SHP77 (cell line): ENCODE measurements at regions not wholly inside any gene's neighbourhood (a gene's known extent, or its start where the extent isn't known, plus 50 kb on each side); places are given as distances from the start of the nearest gene placed in this dataset.

ENCODE experiments used
- DNase-seq, 2 experiments: peaks; one replicate each; lab custom pipeline; 2025; lab: John Stamatoyannopoulos, UW

DNA sequence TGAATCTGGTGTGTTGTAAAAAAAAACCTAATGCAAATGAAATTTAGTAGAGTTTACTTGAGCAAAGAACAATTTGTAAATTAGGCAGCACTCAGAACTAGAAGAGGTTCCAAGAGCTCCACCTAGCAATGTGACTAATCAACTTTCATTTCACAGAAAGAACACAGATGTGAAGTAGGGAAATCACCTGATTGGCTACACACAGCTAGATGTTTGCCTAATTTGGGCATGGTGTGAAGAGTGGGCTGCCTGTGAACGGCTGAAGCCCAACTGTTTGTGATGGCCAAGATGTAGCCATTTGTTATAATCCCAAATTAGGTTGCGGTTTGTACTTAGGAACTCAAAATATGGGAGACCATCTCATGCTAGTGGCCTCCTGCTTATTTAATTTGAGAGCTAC is 724.4 kb upstream of the SLITRK5 start:
- no peak for DNase-seq

GRCh38 chr13:86954341-86954740 is 716.8 kb upstream of the SLITRK5 start:
- no peak for DNase-seq

DNA sequence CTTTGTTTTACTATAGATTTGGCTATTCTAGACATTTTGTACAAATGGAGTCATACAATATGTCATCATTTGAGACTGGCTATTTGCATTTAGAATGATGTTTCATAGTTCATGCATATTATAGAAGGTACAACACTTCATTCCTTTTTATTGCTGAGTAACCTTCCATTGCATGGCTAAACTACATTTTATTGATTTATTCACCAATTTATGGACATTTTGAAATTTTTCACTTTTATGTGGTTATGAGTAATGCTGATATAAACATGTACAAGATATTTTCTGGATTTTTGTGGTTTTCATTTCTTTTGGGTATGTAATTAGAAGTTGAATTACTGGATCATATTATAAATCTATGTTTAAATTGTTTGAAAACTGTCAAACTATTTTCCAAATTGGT is 710.3 kb upstream of the SLITRK5 start:
- no peak for DNase-seq

DNA sequence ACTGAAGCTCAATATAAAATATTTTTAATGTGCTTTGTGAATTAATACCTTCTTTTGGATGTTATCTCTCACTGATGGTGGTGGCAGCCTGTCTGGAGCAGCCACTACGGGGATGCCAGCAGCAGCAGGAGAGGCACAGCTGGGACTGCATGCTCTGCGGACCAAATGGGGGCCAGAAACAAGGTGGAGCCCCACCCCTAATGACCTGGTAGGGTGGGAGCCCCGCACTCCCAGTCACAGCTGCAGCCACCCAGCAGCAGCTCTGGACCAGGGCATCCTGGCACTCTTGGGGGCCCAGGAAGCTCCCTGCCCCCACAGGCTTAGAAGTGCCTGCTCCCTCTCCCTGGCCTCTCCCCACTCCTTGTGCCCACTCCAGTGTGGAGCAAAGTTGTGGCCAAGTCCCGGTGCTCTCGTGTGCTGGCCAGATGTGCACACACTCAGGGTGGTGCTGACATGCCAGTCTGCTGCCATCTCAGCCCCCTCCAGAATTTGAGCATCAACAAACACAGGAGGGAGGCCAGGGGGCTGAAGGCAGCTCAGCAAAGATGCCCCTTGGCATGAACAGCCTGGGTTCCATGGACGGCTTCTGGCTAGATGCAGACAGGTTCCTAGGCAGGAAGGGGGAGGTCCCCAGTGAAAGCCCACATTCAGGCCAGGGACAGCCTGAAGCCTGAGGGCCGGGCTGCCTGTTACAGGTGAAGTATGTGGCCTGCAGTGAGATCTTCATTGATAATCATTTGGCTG is 696.7 kb upstream of the SLITRK5 start:
- DNase-seq, result no peak

DNA sequence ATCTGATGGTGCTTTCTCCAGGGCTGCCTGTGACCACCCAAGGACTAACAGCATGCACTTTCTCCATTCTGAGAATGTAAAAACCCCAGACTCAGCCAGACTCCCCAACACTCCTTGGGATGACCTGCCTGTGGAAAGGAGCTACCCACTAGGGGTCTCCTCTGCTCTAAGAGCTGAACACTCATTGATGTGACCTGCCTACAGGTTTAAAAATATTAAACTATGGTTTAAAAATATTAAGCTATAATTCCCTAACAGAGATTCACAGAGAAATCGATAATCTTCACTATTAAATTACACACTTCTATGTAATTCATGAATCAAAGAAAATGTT is 696.2 kb upstream of the SLITRK5 start:
- DNase-seq, result no peak

GRCh38 chr13:86976521-86977324 is 694.4 kb upstream of the SLITRK5 start:
- DNase-seq, result no peak

GRCh38 chr13:86986448-86986847 is 684.7 kb upstream of the SLITRK5 start:
- DNase-seq, result peak; percentile 82 to 85

DNA sequence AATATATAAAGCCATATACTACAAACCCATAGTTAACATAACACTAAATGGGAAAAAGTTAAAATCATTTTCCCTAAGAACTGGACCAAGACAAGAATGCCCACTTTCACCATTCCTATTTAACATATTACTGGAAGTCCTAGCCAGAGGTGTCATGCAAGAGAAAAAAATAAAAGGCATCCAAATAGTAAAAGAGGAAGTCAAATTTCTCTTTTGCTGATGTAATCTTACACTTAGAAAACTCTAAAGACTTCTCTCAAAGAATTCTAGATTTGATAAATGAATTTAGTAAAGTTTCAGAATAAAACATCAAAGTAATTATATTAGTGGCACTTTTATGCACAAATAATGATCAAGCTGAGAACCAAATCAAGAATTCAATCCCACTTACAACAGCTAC is 678.9 kb upstream of the SLITRK5 start:
- DNase-seq, result no peak

DNA sequence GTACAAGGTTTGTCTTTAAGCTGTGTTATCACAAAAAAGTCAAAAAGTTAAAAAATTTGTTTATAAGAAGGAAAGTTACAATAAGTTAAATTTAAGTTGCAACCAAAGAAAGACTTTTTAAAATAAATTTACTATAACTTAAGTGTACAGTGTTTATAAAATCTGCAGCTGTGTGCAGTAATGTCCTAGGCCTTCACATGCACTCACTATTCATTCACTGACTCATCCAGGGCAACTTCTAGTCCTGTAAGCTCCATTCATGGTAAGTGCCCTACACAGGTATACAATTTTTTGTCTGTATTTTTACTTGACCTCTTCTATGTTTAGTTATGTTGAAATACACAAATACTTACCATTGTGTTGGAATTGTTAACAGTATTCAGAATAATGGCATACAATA is 667.9 kb upstream of the SLITRK5 start:
- DNase-seq, result no peak

GRCh38 chr13:87005511-87005910 is 665.7 kb upstream of the SLITRK5 start:
- no peak for DNase-seq

DNA sequence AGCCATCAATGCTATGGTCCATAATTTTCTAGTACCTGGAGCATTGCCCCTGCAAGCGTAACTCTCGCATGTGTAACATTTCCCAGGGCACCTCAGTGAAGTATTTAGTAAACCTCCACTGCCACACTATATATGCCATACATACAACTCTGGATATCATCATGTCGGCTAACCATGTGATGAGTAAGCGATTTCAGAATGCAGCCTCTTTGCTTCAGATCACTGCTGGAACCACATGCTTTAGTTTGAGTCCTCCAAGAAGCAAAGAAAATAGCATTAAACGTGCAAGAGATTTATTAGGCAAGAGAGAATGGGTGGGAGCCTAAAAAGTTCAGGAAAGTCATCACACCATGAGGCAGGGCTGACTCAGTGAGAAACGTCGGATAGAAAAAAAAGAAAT is 635.6 kb upstream of the SLITRK5 start:
- no peak for DNase-seq

- no peak for DNase-seq
These were observed 628.2 kb upstream of the SLITRK5 start for GRCh38 chr13:87042946-87043345.

- no peak for DNase-seq
These were observed 618.4 kb upstream of the SLITRK5 start for GRCh38 chr13:87052731-87053130.

DNA sequence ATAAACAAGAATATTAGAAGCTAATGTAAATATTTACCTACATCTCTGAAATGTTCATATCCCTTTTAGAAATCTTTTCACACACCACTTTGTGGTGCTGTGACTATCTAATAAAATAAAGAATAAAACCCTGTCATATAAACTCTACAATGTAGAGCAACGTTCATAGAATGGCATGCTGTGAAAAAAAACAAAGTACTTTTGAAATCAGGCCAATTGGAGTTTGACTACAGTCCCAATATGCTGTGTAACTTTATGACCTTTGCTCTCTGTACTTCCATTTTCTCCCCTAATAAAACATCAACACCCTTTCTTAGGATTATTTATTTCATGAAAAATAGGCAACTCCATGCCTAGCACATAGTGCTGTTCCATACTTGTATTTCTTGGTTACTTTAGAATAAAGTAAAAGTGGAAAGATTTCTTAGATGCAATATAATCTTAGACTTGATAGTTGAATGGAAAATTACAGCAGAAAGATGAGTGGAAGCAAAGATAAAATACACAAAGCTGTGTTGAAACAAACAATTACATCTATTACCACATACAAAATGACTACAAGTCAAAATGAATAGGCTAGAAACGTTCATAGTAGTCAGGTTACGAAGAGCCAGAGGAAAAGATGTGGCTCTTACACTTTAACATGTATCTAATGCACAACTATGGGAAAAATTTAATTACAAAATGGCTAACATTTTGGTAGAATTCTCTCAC is 613.2 kb upstream of the SLITRK5 start:
- DNase-seq, result no peak

GRCh38 chr13:87058786-87059329 is 612.3 kb upstream of the SLITRK5 start:
- no peak for DNase-seq

- DNase-seq, result no peak
These were observed 592.0 kb upstream of the SLITRK5 start for GRCh38 chr13:87078947-87079795.

DNA sequence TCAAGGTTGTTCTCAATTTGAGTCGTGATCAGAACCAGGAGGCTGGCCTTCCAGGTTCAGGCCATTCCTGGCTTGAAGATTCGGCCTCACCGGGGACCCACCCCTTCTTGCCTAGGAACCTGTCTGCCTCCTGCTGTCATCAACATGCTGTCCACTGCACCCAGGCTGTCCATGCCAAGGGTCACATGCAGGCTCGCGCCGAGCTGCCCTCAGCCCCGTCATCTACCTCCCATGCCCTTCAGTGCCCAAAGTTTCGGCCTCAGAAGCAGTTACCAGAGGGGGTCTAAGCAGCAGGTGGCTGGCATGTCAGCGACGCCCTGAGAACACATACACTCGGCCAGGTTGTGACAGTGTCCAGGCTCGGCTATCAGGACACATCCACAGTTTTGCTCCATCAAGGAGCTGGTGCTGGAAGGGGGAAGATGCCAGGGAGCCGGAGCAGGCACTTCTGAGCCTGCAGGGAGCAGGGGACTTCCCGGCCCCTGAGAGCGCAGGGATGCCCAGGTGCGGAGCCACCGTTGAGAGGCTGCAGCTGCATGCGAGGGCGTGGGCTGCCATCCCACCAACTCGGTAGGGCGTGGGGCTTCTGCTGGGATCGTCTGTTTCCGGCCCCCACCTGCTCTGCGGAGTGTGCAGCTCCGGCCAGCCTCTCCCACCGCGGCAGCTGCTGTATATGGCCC is 590.9 kb upstream of the SLITRK5 start:
- no peak for DNase-seq

- no peak for DNase-seq
These were observed 587.0 kb upstream of the SLITRK5 start for GRCh38 chr13:87084192-87084591.

DNA sequence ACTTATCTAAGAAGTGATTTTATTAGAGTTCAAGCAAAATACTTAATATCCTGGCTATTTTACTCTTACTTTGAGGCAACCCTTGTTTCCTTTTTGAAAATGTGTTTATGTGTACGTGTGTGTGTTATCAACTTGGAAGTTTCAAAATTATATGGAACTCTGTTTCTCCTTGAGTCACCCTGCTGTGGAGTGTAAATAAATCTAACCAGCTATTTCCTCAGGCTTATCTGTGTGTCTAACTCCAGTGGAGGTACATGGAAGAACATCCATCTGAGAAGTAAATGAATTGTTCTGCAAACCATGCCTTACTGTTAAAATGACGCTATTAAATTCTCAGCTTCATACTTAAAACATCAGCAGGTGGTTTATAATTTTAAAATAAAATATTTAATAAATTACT is 583.4 kb upstream of the SLITRK5 start:
- no peak for DNase-seq

DNA sequence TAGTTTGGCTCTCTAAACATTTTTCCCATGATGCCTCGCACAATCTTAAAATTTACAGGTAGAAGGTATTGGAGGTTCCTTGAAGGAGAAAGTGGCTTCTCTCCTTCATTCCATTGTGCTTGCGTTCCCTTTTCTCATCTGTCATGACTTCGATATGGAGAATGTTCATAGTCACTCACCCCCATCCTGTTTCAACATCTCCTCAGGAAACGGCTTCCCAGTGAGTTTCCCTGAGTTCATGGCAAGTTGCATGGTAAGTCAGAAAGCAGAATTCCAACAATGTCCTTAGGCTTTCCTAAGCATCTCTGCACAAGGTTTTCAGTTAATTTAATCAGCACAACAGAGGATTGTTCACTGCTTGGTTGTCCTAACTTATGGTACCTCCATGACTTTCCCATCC is 581.8 kb upstream of the SLITRK5 start:
- no peak for DNase-seq

DNA sequence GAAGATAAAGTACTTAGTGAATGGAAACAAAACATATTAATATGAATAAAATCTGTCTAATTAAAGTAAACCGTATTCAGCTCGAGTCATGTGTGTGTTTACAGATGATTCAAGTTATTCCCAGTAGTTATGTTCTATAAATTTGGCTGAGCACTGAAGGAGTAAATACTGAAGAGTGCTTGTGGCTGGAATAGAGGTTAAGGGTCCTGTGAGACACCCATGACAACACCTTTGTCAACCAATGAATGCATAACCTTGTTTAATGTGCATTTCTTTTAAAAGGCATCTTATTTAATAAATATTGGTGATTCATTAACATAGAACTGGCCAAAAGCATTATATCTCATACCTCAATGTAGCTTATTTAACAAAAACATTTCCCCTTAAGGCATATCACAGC is 577.8 kb upstream of the SLITRK5 start:
- DNase-seq, result no peak
